Psoas muscle (tissue), 7 donors: ENCODE measurements at regions not wholly inside any gene's neighbourhood (a gene's known extent, or its start where the extent isn't known, plus 50 kb on each side); places are given as distances from the start of the nearest gene placed in this dataset.

Experiments
- ATAC-seq, 4 donors: fragments of 200-7000 bp; cut with Tn5 transposase; one replicate each; pipeline ENCODE4 v1.9.1; 2020; ENCODE audit warnings: moderate library complexity in 3 of 4, mild to moderate bottlenecking in 2 of 4
- DNase-seq, 2 donors: peaks; one replicate each; pipeline ENCODE4 v3.0.0-alpha.2; 2020
- H3K27ac ChIP-seq: fragments of 200-600 bp; one replicate; pipeline ENCODE4 v1.8.0; 2022
- H3K27me3 ChIP-seq, 3 donors: fragments of 200-600 bp in 1 of 3; one replicate each; pipeline versions ENCODE4 v1.6.1 to v1.8.0; 2013 to 2022; ENCODE audit warnings: low read length in 2 of 3, mild to moderate bottlenecking in 2 of 3, moderate library complexity in 1 of 3; ENCODE audit not compliant: insufficient read depth in 3 of 3
- H3K36me3 ChIP-seq, 2 donors: fragments of 200-600 bp in 1 of 2; one replicate each; pipeline versions ENCODE4 v1.6.1 to v1.8.0; 2013 to 2022; ENCODE audit warnings: low read depth in 1 of 2, mild to moderate bottlenecking in 1 of 2, moderate library complexity in 1 of 2; ENCODE audit not compliant: insufficient read depth in 1 of 2
- H3K4me1 ChIP-seq: fragments of 200-600 bp; one replicate; pipeline ENCODE4 v1.8.0; 2022
- H3K4me3 ChIP-seq: fragments of 200-600 bp; one replicate; pipeline ENCODE4 v1.8.0; 2022; ENCODE audit warnings: mild to moderate bottlenecking
- H3K9me3 ChIP-seq: fragments of 200-600 bp; one replicate; pipeline ENCODE4 v1.8.0; 2022
- CTCF ChIP-seq: fragments of 200-600 bp; IDR thresholded peaks from one replicate; pipeline ENCODE4 v1.8.0; 2022; ENCODE audit warnings: antibody characterized with exemption
- WGBS, 3 donors: extraction: QIAGEN DNeasy Blood & Tissue Kit; methylation state at CpG; one replicate each; pipeline versions ENCODE4 v1.1.6 to v1.1.7; 2013; 5-methylcytosine and 5-hydroxymethylcytosine counted together
- intact Hi-C, 2 donors: fragments of 100-400 bp; cut with DNase I; formaldehyde crosslinking; loops; one replicate each; pipeline versions ENCODE4 v1.11.0 to v1.14.2; 2022
- donor health status: healthy with polysubstance abuse.
- donor health status: DM: no; HTN: no; CAD: no; lungs with moderate emphysema.
- donor health status: Bipolar disorder and iron deficiency.
- donor health status: healthy.
- donor health status: DM: yes; HTN: yes; CAD: no.
- donor health status: DM: no; HTN: no; CAD: no.
- donor health status: DM: yes; HTN: yes; CAD: no.

- intact Hi-C loops, result no loop called here
- Histone ChIP-seq H3K27me3 (no peaks in the 10 kb centered on the region), H3K36me3 (no peaks in the 10 kb centered on the region), H3K27ac (no peak overlapping the region), H3K9me3 (no peaks in the 10 kb centered on the region), H3K4me1 (no peaks in the 10 kb centered on the region), H3K4me3 (no peak overlapping the region)
- DNase-seq, result no peak
- WGBS, 3 donors, result 49 to 69% (median 66%) methylated on average over 2 of the region's 2 CpGs
- no peak for ATAC-seq
- TF ChIP-seq CTCF, result no peak
These were observed 87.3 kb upstream of the RMST start for GRCh38 chr12:97375310-97375709.

- no peak for ATAC-seq
- intact Hi-C loops, result no loop called here
- WGBS, 3 donors, result 67 to 92% (median 82%) methylated on average over 2 of the region's 2 CpGs
These were observed 82.2 kb upstream of the RMST start for GRCh38 chr12:97380440-97380839.

GRCh38 chr12:97385121-97385520, 77.5 kb upstream of the RMST start:
- ATAC-seq (no peak), DNase-seq (no peak)
- Histone ChIP-seq H3K9me3 (no peaks in the 10 kb centered on the region), H3K36me3 (no peaks in the 10 kb centered on the region), H3K4me1 (no peaks in the 10 kb centered on the region), H3K4me3 (no peak overlapping the region), H3K27me3 (no peaks in the 10 kb centered on the region), H3K27ac (no peak overlapping the region)
- intact Hi-C loops, result no loop called here
- WGBS, 3 donors, result 78 to 97% (median 95%) methylated on average over 1 of the region's 1 CpG
- TF ChIP-seq CTCF, result no peak

More at GRCh38 chr12:97380440-97380839, 82.2 kb upstream of the RMST start:
- no peak for DNase-seq
- H3K27ac ChIP-seq, result no peak overlapping the region
- TF ChIP-seq CTCF, result no peak
- no peaks in the 10 kb centered on the region for H3K27me3 ChIP-seq
- no peaks in the 10 kb centered on the region for H3K4me1 ChIP-seq
- no peak overlapping the region for H3K4me3 ChIP-seq
- H3K36me3 ChIP-seq, result no peaks in the 10 kb centered on the region
- no peaks in the 10 kb centered on the region for H3K9me3 ChIP-seq

GRCh38 chr12:97386133-97386581, 76.4 kb upstream of the RMST start:
- intact Hi-C loops, result no loop called here
- TF ChIP-seq CTCF, result no peak
- H3K27me3 ChIP-seq, result no peaks in the 10 kb centered on the region
- H3K27ac ChIP-seq, result no peak overlapping the region
- no peak for ATAC-seq
- H3K36me3 ChIP-seq, result no peaks in the 10 kb centered on the region
- no peaks in the 10 kb centered on the region for H3K9me3 ChIP-seq
- no peak for DNase-seq
- H3K4me1 ChIP-seq, result no peaks in the 10 kb centered on the region
- 80 to 91% (median 86%) methylated on average over 5 of the region's 5 CpGs for WGBS, 3 donors
- no peak overlapping the region for H3K4me3 ChIP-seq

- intact Hi-C loops, result no loop called here
These were observed 74.8 kb upstream of the RMST start for GRCh38 chr12:97387844-97388243.

More at GRCh38 chr12:97387844-97388243, 74.8 kb upstream of the RMST start:
- no peak for DNase-seq
- H3K27ac ChIP-seq, result no peak overlapping the region
- 61 to 74% (median 72%) methylated on average over 2 of the region's 2 CpGs for WGBS, 3 donors
- TF ChIP-seq CTCF, result no peak
- no peaks in the 10 kb centered on the region for H3K27me3 ChIP-seq
- H3K9me3 ChIP-seq, result no peaks in the 10 kb centered on the region
- no peak overlapping the region for H3K4me3 ChIP-seq
- H3K4me1 ChIP-seq, result no peaks in the 10 kb centered on the region
- no peak for ATAC-seq
- H3K36me3 ChIP-seq, result no peaks in the 10 kb centered on the region
